Upper lobe of left lung (tissue), 4 donors: ENCODE measurements at regions not wholly inside any gene's neighbourhood (a gene's known extent, or its start where the extent isn't known, plus 50 kb on each side); places are given as distances from the start of the nearest gene placed in this dataset.

Source experiments
- EP300 ChIP-seq, 4 donors: sonication (generic); formaldehyde crosslinking; IDR thresholded peaks; one replicate each; pipeline ENCODE4 v1.5.1; 2017; ENCODE audit warnings: antibody characterized with exemption in 4 of 4, control low read depth in 2 of 4
- TF ChIP-seq, protein P1 (sequence below), 6 experiments: fragments of 450-650 bp in 4 of 6; fragments of 200-600 bp in 2 of 6; sonication (generic) in 2 of 6; IDR thresholded peaks; one replicate each; pipeline ENCODE4 v1.5.1; 2016 to 2019; ENCODE audit warnings: antibody characterized with exemption in 6 of 6

- no peak for TF ChIP-seq EP300 (IDR thresholded peaks at IDR 0.05)
- TF ChIP-seq, protein P1, sequence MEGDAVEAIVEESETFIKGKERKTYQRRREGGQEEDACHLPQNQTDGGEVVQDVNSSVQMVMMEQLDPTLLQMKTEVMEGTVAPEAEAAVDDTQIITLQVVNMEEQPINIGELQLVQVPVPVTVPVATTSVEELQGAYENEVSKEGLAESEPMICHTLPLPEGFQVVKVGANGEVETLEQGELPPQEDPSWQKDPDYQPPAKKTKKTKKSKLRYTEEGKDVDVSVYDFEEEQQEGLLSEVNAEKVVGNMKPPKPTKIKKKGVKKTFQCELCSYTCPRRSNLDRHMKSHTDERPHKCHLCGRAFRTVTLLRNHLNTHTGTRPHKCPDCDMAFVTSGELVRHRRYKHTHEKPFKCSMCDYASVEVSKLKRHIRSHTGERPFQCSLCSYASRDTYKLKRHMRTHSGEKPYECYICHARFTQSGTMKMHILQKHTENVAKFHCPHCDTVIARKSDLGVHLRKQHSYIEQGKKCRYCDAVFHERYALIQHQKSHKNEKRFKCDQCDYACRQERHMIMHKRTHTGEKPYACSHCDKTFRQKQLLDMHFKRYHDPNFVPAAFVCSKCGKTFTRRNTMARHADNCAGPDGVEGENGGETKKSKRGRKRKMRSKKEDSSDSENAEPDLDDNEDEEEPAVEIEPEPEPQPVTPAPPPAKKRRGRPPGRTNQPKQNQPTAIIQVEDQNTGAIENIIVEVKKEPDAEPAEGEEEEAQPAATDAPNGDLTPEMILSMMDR (IDR thresholded peaks at IDR 0.05), result peak in 1 of 6 experiments; percentile 11
Observed at GRCh38 chr4:1579901-1580691, 104.0 kb downstream of the FAM53A start.
